Neural cell (in vitro differentiated cells): ENCODE measurements at regions not wholly inside any gene's neighbourhood (a gene's known extent, or its start where the extent isn't known, plus 50 kb on each side); places are given as distances from the start of the nearest gene placed in this dataset.

ENCODE experiments used
- EP300 ChIP-seq: fragments of 450-650 bp; conservative IDR thresholded peaks from 2 replicates; pipeline ENCODE4 v1.6.1; 2014; ENCODE audit warnings: antibody characterized with exemption, mild to moderate bottlenecking, moderate library complexity; ENCODE audit not compliant: poor library complexity, severe bottlenecking
- EZH2 ChIP-seq: fragments of 200-600, 300-800 bp; shearing (Covaris generic), sonication (generic); IDR thresholded peaks from 2 replicates; pipeline ENCODE4 v1.6.1; 2014; ENCODE audit warnings: antibody characterized with exemption, low read length, borderline replicate concordance, mild to moderate bottlenecking; ENCODE audit not compliant: insufficient read depth, poor library complexity, severe bottlenecking
- POLR2AphosphoS5 ChIP-seq: IDR thresholded peaks from 2 replicates; pipeline ENCODE4 v1.6.1; 2012
- TF ChIP-seq, protein P1 (sequence below): fragments of 450-650 bp; IDR thresholded peaks from 2 replicates; pipeline ENCODE4 v1.5.1; 2014; ENCODE audit warnings: antibody characterized with exemption, mild to moderate bottlenecking, moderate library complexity; ENCODE audit not compliant: poor library complexity, severe bottlenecking

DNA sequence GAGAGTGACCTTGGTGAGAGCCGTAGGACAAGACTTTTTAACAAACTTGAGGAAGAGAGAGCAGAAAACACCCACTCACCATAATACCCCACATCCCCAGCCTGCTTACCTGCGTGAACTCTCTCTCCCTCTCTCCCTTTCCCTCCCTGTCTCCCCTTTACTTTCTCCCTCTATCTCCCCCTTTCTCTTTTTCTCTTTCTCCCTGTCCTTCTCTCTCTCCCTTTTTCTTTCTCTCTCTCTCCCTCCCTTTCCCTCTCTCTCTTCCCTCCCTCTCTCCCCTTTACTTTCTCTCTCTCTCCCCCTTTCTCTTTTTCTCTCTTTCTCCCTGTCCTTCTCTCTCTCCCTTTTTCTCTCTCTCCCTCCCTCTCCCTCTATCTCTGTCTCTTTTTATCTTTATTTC is 464.0 kb upstream of the AUTS2 start:
- TF ChIP-seq, protein P1, sequence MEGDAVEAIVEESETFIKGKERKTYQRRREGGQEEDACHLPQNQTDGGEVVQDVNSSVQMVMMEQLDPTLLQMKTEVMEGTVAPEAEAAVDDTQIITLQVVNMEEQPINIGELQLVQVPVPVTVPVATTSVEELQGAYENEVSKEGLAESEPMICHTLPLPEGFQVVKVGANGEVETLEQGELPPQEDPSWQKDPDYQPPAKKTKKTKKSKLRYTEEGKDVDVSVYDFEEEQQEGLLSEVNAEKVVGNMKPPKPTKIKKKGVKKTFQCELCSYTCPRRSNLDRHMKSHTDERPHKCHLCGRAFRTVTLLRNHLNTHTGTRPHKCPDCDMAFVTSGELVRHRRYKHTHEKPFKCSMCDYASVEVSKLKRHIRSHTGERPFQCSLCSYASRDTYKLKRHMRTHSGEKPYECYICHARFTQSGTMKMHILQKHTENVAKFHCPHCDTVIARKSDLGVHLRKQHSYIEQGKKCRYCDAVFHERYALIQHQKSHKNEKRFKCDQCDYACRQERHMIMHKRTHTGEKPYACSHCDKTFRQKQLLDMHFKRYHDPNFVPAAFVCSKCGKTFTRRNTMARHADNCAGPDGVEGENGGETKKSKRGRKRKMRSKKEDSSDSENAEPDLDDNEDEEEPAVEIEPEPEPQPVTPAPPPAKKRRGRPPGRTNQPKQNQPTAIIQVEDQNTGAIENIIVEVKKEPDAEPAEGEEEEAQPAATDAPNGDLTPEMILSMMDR, result no peak
- TF ChIP-seq EP300, result no peak
- TF ChIP-seq POLR2AphosphoS5, result no peak
- no peak for TF ChIP-seq EZH2
